HepG2 (cell line): ENCODE measurements at regions not wholly inside any gene's neighbourhood (a gene's known extent, or its start where the extent isn't known, plus 50 kb on each side); places are given as distances from the start of the nearest gene placed in this dataset.

Source experiments
- ATAC-seq: fragments of 200-7000 bp; cut with Tn5 transposase; 3 replicates; pipeline ENCODE4 v1.9.1; 2020; ENCODE audit warnings: mild to moderate bottlenecking, moderate library complexity
- BruUV-seq: library from RNA; stranded (reverse); fragments of 400-500 nt; replicated peaks from 2 replicates; lab custom pipeline; 2021; lab: Mats Ljungman, UMichigan
- CTCF ChIA-PET: fragments of 300-600 bp; formaldehyde crosslinking; extraction: SDS; loops from one replicate; lab custom pipeline; 2021; ENCODE audit warnings: low total read pairs, inconsistent platforms, low intra/inter-chr PET ratio; lab: Yijun Ruan, JAX
- POLR2A ChIA-PET: fragments of 350-600 bp; sonication (Branson Sonifier 250); formaldehyde crosslinking; loops from one replicate; lab custom pipeline; 2020; ENCODE audit warnings: antibody characterized with exemption, inconsistent platforms; lab: Yijun Ruan, JAX
- DNase-seq: peaks from one replicate; pipeline ENCODE4 v3.0.0-alpha.2; 2015; ENCODE audit warnings: low spot score
- FAIRE-seq: peaks from 3 replicates; lab custom pipeline; 2011; peaks lifted over from hg19 to GRCh38; lab: Jason Lieb, UNC
- H2AFZ ChIP-seq: one replicate; pipeline ENCODE4 v1.6.1; 2011; ENCODE audit warnings: low read length, inconsistent platforms
- H3K27ac ChIP-seq: fragments of 300-600 bp; 3 replicates; pipeline ENCODE4 v1.8.0; 2011; ENCODE audit warnings: mixed run types, mild to moderate bottlenecking, mixed read lengths, low read length, inconsistent platforms; ENCODE audit not compliant: insufficient read depth; ENCODE audit errors: extremely low read length
- H3K27me3 ChIP-seq, 2 experiments: fragments of 200-600 bp in 1 of 2; 2 replicates in 1 of 2; 3 replicates in 1 of 2; pipeline versions ENCODE4 v1.6.0 to v1.8.0; 2011; ENCODE audit warnings: low read length in 2 of 2, mild to moderate bottlenecking in 2 of 2, moderate library complexity in 2 of 2, inconsistent platforms in 1 of 2; ENCODE audit not compliant: insufficient read depth in 2 of 2, control insufficient read depth in 1 of 2
- H3K36me3 ChIP-seq, 2 experiments: fragments of 200-600 bp in 1 of 2; replicated peaks in 1 of 2; 2 replicates in 1 of 2; 3 replicates in 1 of 2; pipeline versions ENCODE4 v1.5.1 to v1.8.0; 2011; ENCODE audit warnings: low read length in 2 of 2, inconsistent platforms in 1 of 2; ENCODE audit not compliant: insufficient read depth in 2 of 2, control insufficient read depth in 1 of 2
- H3K4me1 ChIP-seq: 2 replicates; pipeline ENCODE4 v1.5.1; 2012; ENCODE audit warnings: low read length, inconsistent platforms; ENCODE audit not compliant: insufficient read depth
- H3K4me2 ChIP-seq: 2 replicates; pipeline ENCODE4 v1.6.0; 2011; ENCODE audit warnings: low read depth, low read length, inconsistent platforms
- H3K4me3 ChIP-seq, 3 experiments: fragments of 200-600 bp in 1 of 3; sonication (generic), shearing (Covaris generic) in 1 of 3; replicated peaks in 1 of 3; 2 replicates each; pipeline ENCODE4 v1.5.1; 2011 to 2016; ENCODE audit warnings: low read length in 3 of 3, inconsistent platforms in 2 of 3, low read depth in 2 of 3, mild to moderate bottlenecking in 2 of 3, control low read depth in 1 of 3, mixed read lengths in 1 of 3; ENCODE audit not compliant: insufficient read depth in 1 of 3
- H3K79me2 ChIP-seq: one replicate; pipeline ENCODE4 v1.6.1; 2011; ENCODE audit warnings: low read length, inconsistent platforms; ENCODE audit not compliant: insufficient read depth
- H3K9ac ChIP-seq: 2 replicates; pipeline ENCODE4 v1.6.0; 2011; ENCODE audit warnings: mild to moderate bottlenecking, low read depth, low read length, inconsistent platforms; ENCODE audit not compliant: insufficient read depth
- H3K9me3 ChIP-seq: 2 replicates; pipeline ENCODE4 v1.5.1; 2012; ENCODE audit warnings: mild to moderate bottlenecking, low read length
- H4K20me1 ChIP-seq: 2 replicates; pipeline ENCODE4 v1.6.0; 2011; ENCODE audit warnings: inconsistent platforms, mild to moderate bottlenecking, low read length, moderate library complexity; ENCODE audit not compliant: insufficient read depth
- BORCS8-MEF2B ChIP-seq: sonication (generic); formaldehyde crosslinking; IDR thresholded peaks from 2 replicates; pipeline ENCODE4 v1.8.0; 2022; ENCODE audit warnings: mild to moderate bottlenecking, missing genetic modification reagents
- CCAR2 ChIP-seq: fragments of 200-400 bp; formaldehyde crosslinking; optimal IDR thresholded peaks from 2 replicates; pipeline ENCODE3; 2018; ENCODE audit warnings: low read depth, mild to moderate bottlenecking, low read length, moderate library complexity
- HES4 ChIP-seq: sonication (generic); formaldehyde crosslinking; IDR thresholded peaks from 2 replicates; pipeline ENCODE4 v1.9.0; 2021; ENCODE audit warnings: mild to moderate bottlenecking, missing genetic modification reagents, borderline replicate concordance
- MAFK ChIP-seq, 2 experiments: IDR thresholded peaks in 1 of 2; conservative IDR thresholded peaks in 1 of 2; 2 replicates each; pipeline ENCODE4 v1.6.1; 2011; ENCODE audit warnings: improper control_type of control experiment in 2 of 2, low read length in 2 of 2
- PHF8 ChIP-seq: sonication (generic); formaldehyde crosslinking; IDR thresholded peaks from 2 replicates; pipeline ENCODE4 v1.5.0; 2020; ENCODE audit warnings: missing genetic modification reagents
- SAFB2 ChIP-seq: sonication (generic); formaldehyde crosslinking; IDR thresholded peaks from 2 replicates; pipeline ENCODE4 v1.5.1; 2020; ENCODE audit warnings: missing genetic modification reagents, low read depth, mild to moderate bottlenecking, borderline replicate concordance
- SAP130 ChIP-seq: IDR thresholded peaks from 2 replicates; pipeline ENCODE4 v1.6.1; 2016; ENCODE audit warnings: low read depth
- SIX1 ChIP-seq: sonication (generic); formaldehyde crosslinking; IDR thresholded peaks from 2 replicates; pipeline ENCODE4 v1.4.0; 2020; ENCODE audit warnings: missing genetic modification reagents, borderline replicate concordance
- SOX5 ChIP-seq: IDR thresholded peaks from 2 replicates; pipeline ENCODE4 v1.6.1; 2016; ENCODE audit warnings: borderline replicate concordance
- SP4 ChIP-seq: sonication (generic); formaldehyde crosslinking; IDR thresholded peaks from 2 replicates; pipeline ENCODE4 v1.8.1; 2023; ENCODE audit warnings: mild to moderate bottlenecking, missing genetic modification reagents
- ZNF251 ChIP-seq: sonication (generic); formaldehyde crosslinking; IDR thresholded peaks from 2 replicates; pipeline ENCODE4 v1.9.0; 2021; ENCODE audit warnings: mild to moderate bottlenecking, missing genetic modification reagents
- ZNF605 ChIP-seq: sonication (generic); formaldehyde crosslinking; IDR thresholded peaks from 2 replicates; pipeline ENCODE4 v1.8.0; 2022; ENCODE audit warnings: mild to moderate bottlenecking, missing genetic modification reagents
- ZNF7 ChIP-seq: IDR thresholded peaks from 2 replicates; pipeline ENCODE4 v1.6.1; 2016; ENCODE audit warnings: missing biosample characterization, missing genetic modification reagents
- ZSCAN12 ChIP-seq: sonication (generic); formaldehyde crosslinking; IDR thresholded peaks from 2 replicates; pipeline ENCODE4 v1.9.0; 2021; ENCODE audit warnings: mild to moderate bottlenecking, missing genetic modification reagents
- WGBS: methylation state at CpG from one replicate; pipeline ENCODE4 v1.1.6; 2017; ENCODE audit warnings: low lambda C conversion rate; 5-methylcytosine and 5-hydroxymethylcytosine counted together
- in situ Hi-C: cut with HindIII; loops from 2 replicates; pipeline ENCODE4 v1.10.0; 2017; ENCODE audit warnings: low pct_unique_long_range_greater_than_20kb; ENCODE audit not compliant: extremely low pct_ligation_motif_present
- intact Hi-C: fragments of 100-400 bp; cut with micrococcal nuclease; formaldehyde crosslinking; loops from one replicate; pipeline ENCODE4 v1.10.0; 2022; ENCODE audit not compliant: unreplicated experiment
- TF ChIP-seq, protein P1 (sequence below): sonication (generic); formaldehyde crosslinking; IDR thresholded peaks from 2 replicates; pipeline ENCODE4 v1.5.1; 2020; ENCODE audit warnings: mild to moderate bottlenecking, missing genetic modification reagents, borderline replicate concordance
- TF ChIP-seq, protein P2 (sequence below): IDR thresholded peaks from 2 replicates; pipeline ENCODE4 v1.6.1; 2016; ENCODE audit warnings: mild to moderate bottlenecking
- TF ChIP-seq, protein P3 (sequence below): sonication (generic); formaldehyde crosslinking; IDR thresholded peaks from 2 replicates; pipeline ENCODE4 v1.4.0; 2020; ENCODE audit warnings: missing genetic modification reagents

DNA sequence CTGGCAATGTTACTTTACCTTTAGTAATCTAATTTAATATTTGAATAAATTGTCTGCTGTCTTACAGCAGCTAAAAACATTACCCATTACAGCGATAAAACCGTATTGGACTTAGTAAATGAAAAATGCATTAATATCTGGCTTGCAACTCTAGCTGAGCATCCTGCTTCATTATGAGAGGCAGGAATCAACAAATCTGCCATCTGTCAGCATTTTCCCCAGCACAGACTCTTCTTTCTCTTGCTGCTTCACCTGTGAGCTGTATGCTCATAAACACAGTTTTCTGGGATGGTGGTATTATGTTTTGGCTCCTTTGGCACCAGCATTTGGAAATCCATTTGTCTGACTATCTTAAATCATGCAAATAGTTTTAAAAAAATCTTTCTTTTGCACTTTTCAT is 487.1 kb downstream of the KCNT2 start:
- Histone ChIP-seq H3K4me3 (no peak overlapping the region), H3K4me1 (no peaks in the 10 kb centered on the region), H3K36me3 (no peaks in the 10 kb centered on the region), H4K20me1 (no peaks in the 10 kb centered on the region), H3K27ac (no peak overlapping the region), H3K9ac (no peak overlapping the region), H3K9me3 (no peaks in the 10 kb centered on the region), H2AFZ (no peak overlapping the region), H3K27me3 (no peaks in the 10 kb centered on the region), H3K4me2 (no peak overlapping the region), H3K79me2 (no peaks in the 10 kb centered on the region)
- intact Hi-C loops (no loop called here), in situ Hi-C loops (no loop called here)
- TF ChIP-seq MAFK (conservative IDR thresholded peaks at IDR 0.05 in 1 of 2, IDR thresholded peaks at IDR 0.05 in 1 of 2; ENCODE audit: low read length in 2 of 2) (peak; percentile 10 to 26; a peak in 1 of 4 replicates), SOX5 (CRISPR knock-in tag) (no peak)
- DNase-seq (no peak), FAIRE-seq (no peak), ATAC-seq (no peak)
- WGBS = 36% methylated on average over 2 of the region's 2 CpGs
- ChIA-PET POLR2A (no interaction called here), CTCF (no interaction called here)
- BruUV-seq = no TSS peak

DNA sequence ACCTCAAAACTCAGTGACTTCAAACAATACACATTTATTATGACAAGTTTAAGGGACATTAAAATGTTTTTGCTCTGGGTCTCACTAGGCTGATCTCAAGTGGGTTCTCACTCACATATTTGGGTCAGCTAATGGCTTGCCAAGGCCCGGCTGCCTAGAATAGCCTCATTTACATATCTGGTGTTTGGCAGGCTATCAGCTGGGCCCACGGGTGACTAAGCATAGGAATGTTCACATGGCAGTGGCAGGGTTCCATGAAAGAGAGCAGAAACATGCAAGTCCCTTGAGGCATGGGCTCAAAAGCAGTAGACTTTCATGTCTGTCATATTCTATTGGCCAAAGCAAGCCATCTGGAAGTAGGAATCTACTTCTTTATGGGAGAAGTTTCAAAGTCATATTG is 492.6 kb downstream of the KCNT2 start:
- no peak for FAIRE-seq
- CTCF ChIA-PET = no interaction called here
- ATAC-seq = no peak
- TF ChIP-seq CCAR2 (no peak), SAFB2 (no peak), ZNF251 (no peak), ZNF605 (no peak), ZSCAN12 (CRISPR knock-in tag) (no peak), SOX5 (CRISPR knock-in tag) (no peak), ZNF7 (no peak), SP4 (CRISPR knock-in tag) (no peak), PHF8 (CRISPR knock-in tag) (no peak), SAP130 (CRISPR knock-in tag) (no peak), HES4 (CRISPR knock-in tag) (no peak), SIX1 (no peak), BORCS8-MEF2B (CRISPR knock-in tag) (no peak)
- TF ChIP-seq, protein P1, sequence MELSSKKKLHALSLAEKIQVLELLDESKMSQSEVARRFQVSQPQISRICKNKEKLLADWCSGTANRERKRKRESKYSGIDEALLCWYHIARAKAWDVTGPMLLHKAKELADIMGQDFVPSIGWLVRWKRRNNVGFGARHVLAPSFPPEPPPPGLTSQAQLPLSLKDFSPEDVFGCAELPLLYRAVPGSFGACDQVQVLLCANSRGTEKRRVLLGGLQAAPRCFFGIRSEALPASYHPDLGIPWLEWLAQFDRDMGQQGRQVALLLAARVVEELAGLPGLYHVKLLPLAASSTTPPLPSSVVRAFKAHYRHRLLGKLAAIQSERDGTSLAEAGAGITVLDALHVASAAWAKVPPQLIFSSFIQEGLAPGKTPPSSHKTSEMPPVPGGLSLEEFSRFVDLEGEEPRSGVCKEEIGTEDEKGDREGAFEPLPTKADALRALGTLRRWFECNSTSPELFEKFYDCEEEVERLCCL (CRISPR knock-in tag) = no peak
- TF ChIP-seq, protein P2, sequence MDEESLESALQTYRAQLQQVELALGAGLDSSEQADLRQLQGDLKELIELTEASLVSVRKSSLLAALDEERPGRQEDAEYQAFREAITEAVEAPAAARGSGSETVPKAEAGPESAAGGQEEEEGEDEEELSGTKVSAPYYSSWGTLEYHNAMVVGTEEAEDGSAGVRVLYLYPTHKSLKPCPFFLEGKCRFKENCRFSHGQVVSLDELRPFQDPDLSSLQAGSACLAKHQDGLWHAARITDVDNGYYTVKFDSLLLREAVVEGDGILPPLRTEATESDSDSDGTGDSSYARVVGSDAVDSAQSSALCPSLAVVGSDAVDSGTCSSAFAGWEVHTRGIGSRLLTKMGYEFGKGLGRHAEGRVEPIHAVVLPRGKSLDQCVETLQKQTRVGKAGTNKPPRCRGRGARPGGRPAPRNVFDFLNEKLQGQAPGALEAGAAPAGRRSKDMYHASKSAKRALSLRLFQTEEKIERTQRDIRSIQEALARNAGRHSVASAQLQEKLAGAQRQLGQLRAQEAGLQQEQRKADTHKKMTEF (CRISPR knock-in tag) = no peak
- TF ChIP-seq, protein P3, sequence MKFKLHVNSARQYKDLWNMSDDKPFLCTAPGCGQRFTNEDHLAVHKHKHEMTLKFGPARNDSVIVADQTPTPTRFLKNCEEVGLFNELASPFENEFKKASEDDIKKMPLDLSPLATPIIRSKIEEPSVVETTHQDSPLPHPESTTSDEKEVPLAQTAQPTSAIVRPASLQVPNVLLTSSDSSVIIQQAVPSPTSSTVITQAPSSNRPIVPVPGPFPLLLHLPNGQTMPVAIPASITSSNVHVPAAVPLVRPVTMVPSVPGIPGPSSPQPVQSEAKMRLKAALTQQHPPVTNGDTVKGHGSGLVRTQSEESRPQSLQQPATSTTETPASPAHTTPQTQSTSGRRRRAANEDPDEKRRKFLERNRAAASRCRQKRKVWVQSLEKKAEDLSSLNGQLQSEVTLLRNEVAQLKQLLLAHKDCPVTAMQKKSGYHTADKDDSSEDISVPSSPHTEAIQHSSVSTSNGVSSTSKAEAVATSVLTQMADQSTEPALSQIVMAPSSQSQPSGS = no peak

More for the DNA sequence above, 492.6 kb downstream of the KCNT2 start:
- in situ Hi-C loops (no loop called here), intact Hi-C loops (no loop called here)
- no peak overlapping the region for H3K4me3 ChIP-seq
- POLR2A ChIA-PET = no interaction called here
- no peaks in the 10 kb centered on the region for H3K4me1 ChIP-seq
- BruUV-seq = no TSS peak
- H3K27ac ChIP-seq = no peak overlapping the region
- no peaks in the 10 kb centered on the region for H3K36me3 ChIP-seq
- H3K4me2 ChIP-seq = no peak overlapping the region
- DNase-seq = no peak
- H2AFZ ChIP-seq = no peak overlapping the region
- H3K27me3 ChIP-seq = no peaks in the 10 kb centered on the region
- no peaks in the 10 kb centered on the region for H4K20me1 ChIP-seq
- H3K9ac ChIP-seq = no peak overlapping the region
- H3K9me3 ChIP-seq = no peaks in the 10 kb centered on the region
- WGBS = 0% methylated on average over 2 of the region's 2 CpGs
- no peaks in the 10 kb centered on the region for H3K79me2 ChIP-seq
